ENCODE measurements at regions not wholly inside any gene's neighbourhood (a gene's known extent, or its start where the extent isn't known, plus 50 kb on each side); places are given as distances from the start of the nearest gene placed in this dataset.

GRCh38 chr13:78258304-78258703 lies 339.7 kb upstream of the EDNRB start:
- H3K27me3 ChIP-seq (ENCODE audit: control insufficient read depth in 1 of 2, insufficient read depth in 2 of 2, low read length in 2 of 2) = no peaks in the 10 kb centered on the region; a peak in 1 of 5 replicates
- WGBS (ENCODE audit: low lambda C conversion rate) = 25% methylated on average over 3 of the region's 3 CpGs
- intact Hi-C loops (cut with micrococcal nuclease; ENCODE audit: unreplicated experiment) = no loop called here
- in situ Hi-C loops (cut with HindIII; ENCODE audit: extremely low pct_ligation_motif_present, low pct_unique_long_range_greater_than_20kb) = no loop called here
- H3K27ac ChIP-seq (ENCODE audit: extremely low read length, insufficient read depth, low read length) = no peak overlapping the region
- no peaks in the 10 kb centered on the region for H3K4me1 ChIP-seq (ENCODE audit: insufficient read depth, low read length)
- H2AFZ ChIP-seq (ENCODE audit: low read length) = no peak overlapping the region
- no peak for DNase-seq (ENCODE audit: low spot score)
- BruUV-seq (replicated peaks) = no TSS peak
- H3K79me2 ChIP-seq (ENCODE audit: insufficient read depth, low read length) = no peaks in the 10 kb centered on the region
- no peak for ATAC-seq
- H3K9ac ChIP-seq (ENCODE audit: insufficient read depth, low read depth, low read length) = no peak overlapping the region
- no peaks in the 10 kb centered on the region for H3K36me3 ChIP-seq (replicated peaks in 1 of 2; ENCODE audit: control insufficient read depth in 1 of 2, insufficient read depth in 2 of 2, low read length in 2 of 2)
- H4K20me1 ChIP-seq (ENCODE audit: insufficient read depth, low read length) = no peaks in the 10 kb centered on the region
- FAIRE-seq = no peak
- ChIA-PET CTCF (ENCODE audit: low intra/inter-chr PET ratio, low total read pairs) (no interaction called here), POLR2A (no interaction called here)
- H3K4me3 ChIP-seq (replicated peaks in 1 of 3; ENCODE audit: insufficient read depth in 1 of 3, low read depth in 2 of 3, low read length in 3 of 3) = no peak overlapping the region
- H3K4me2 ChIP-seq (ENCODE audit: low read depth, low read length) = no peak overlapping the region
- peaks cover 12% of the 10 kb centered on the region; the same call in 1 of the 2 replicates for H3K9me3 ChIP-seq (ENCODE audit: low read length)
- no peak for TF ChIP-seq YEATS2 (CRISPR knock-in tag; IDR thresholded peaks at IDR 0.05; ENCODE audit: borderline replicate concordance)
- TF ChIP-seq ZNF407 (CRISPR knock-in tag; IDR thresholded peaks at IDR 0.05; ENCODE audit: not compliant biosample characterization) = no peak
- no peak for TF ChIP-seq ZNF510 (CRISPR knock-in tag; IDR thresholded peaks at IDR 0.05; ENCODE audit: low read depth)
- TF ChIP-seq SNAPC5 (CRISPR knock-in tag; IDR thresholded peaks at IDR 0.05; ENCODE audit: borderline replicate concordance) = no peak
- no peak for TF ChIP-seq ZNF761 (CRISPR knock-in tag; conservative IDR thresholded peaks at IDR 0.05)
- TF ChIP-seq ZBTB46 (CRISPR knock-in tag; IDR thresholded peaks at IDR 0.05; ENCODE audit: borderline replicate concordance) = no peak
- no peak for TF ChIP-seq ARNT2 (CRISPR knock-in tag; IDR thresholded peaks at IDR 0.05; ENCODE audit: low read depth)
- TF ChIP-seq BORCS8-MEF2B (CRISPR knock-in tag; IDR thresholded peaks at IDR 0.05) = no peak
- no peak for TF ChIP-seq SRSF4 (IDR thresholded peaks at IDR 0.05; ENCODE audit: low read depth, low read length, poor library complexity, severe bottlenecking)
- TF ChIP-seq NFATC3 (CRISPR knock-in tag; IDR thresholded peaks at IDR 0.05) = no peak
- TF ChIP-seq ZSCAN5A (CRISPR knock-in tag; IDR thresholded peaks at IDR 0.05; ENCODE audit: borderline replicate concordance) = no peak
- TF ChIP-seq CAMTA2 (CRISPR knock-in tag; IDR thresholded peaks at IDR 0.05; ENCODE audit: borderline replicate concordance) = no peak

Measured in HepG2 (cell line).